OCI-LY7 (cell line): ENCODE measurements at regions not wholly inside any gene's neighbourhood (a gene's known extent, or its start where the extent isn't known, plus 50 kb on each side); places are given as distances from the start of the nearest gene placed in this dataset.

ENCODE experiments used
- EZH2phosphoT487 ChIP-seq: fragments of 200-600 bp; sonication (generic); IDR thresholded peaks from 2 replicates; pipeline ENCODE4 v1.6.1; 2018; ENCODE audit warnings: low read depth, borderline replicate concordance, mild to moderate bottlenecking, mixed run types, antibody characterized with exemption, low read length, moderate library complexity, mixed read lengths
- TF ChIP-seq, protein P1 (sequence below): fragments of 200-600 bp; sonication (generic); conservative IDR thresholded peaks from 2 replicates; pipeline ENCODE4 v1.5.1; 2014; ENCODE audit warnings: mild to moderate bottlenecking, antibody characterized with exemption, low read length, moderate library complexity, mixed read lengths

DNA sequence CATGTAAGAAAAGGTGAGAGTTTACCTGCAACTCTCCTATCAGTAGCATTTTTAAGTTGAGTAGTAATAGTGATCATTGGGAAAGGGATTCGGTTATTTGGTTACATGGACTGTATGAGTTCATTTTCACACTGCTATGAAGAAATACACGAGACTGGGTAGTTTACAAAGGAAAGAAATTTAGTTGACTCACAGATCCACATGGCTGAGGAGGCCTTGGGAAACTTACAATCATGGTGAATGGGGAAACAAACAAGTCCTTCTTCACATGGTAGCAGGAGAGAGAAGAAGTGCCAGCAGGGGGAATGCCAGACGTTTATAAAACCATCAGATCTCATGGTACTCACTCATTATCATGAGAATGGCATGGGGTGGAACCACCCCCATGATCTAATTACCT, 59.3 kb upstream of the FBXO28 start:
- TF ChIP-seq, protein P1, sequence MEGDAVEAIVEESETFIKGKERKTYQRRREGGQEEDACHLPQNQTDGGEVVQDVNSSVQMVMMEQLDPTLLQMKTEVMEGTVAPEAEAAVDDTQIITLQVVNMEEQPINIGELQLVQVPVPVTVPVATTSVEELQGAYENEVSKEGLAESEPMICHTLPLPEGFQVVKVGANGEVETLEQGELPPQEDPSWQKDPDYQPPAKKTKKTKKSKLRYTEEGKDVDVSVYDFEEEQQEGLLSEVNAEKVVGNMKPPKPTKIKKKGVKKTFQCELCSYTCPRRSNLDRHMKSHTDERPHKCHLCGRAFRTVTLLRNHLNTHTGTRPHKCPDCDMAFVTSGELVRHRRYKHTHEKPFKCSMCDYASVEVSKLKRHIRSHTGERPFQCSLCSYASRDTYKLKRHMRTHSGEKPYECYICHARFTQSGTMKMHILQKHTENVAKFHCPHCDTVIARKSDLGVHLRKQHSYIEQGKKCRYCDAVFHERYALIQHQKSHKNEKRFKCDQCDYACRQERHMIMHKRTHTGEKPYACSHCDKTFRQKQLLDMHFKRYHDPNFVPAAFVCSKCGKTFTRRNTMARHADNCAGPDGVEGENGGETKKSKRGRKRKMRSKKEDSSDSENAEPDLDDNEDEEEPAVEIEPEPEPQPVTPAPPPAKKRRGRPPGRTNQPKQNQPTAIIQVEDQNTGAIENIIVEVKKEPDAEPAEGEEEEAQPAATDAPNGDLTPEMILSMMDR = no peak
- TF ChIP-seq EZH2phosphoT487 = no peak
